ENCODE measurements at regions not wholly inside any gene's neighbourhood (a gene's known extent, or its start where the extent isn't known, plus 50 kb on each side); places are given as distances from the start of the nearest gene placed in this dataset.

GRCh38 chr14:82084813-82085212 lies 551.2 kb upstream of the SEL1L start:
- Histone ChIP-seq H3K4me3 (no peak overlapping the region), H2AFZ (no peak overlapping the region), H3K4me1 (ENCODE audit: insufficient read depth) (no peaks in the 10 kb centered on the region), H3K79me2 (no peaks in the 10 kb centered on the region), H3K9me2 (replicated peaks; ENCODE audit: insufficient read depth) (no peaks in the 10 kb centered on the region), H3K36me3 (replicated peaks; ENCODE audit: insufficient read depth, low read depth) (no peaks in the 10 kb centered on the region), H4K20me1 (ENCODE audit: insufficient read depth, poor library complexity, severe bottlenecking) (no peaks in the 10 kb centered on the region), H3K27me3 (no peaks in the 10 kb centered on the region), H3K9me3 (ENCODE audit: low read depth) (no peaks in the 10 kb centered on the region), H3K27ac (no peak overlapping the region), H3K4me2 (no peak overlapping the region)
- WGBS (ENCODE audit: low lambda C conversion rate, missing lambda C conversion rate), result 64% methylated on average over 3 of the region's 3 CpGs
- no peak for DNase-seq (ENCODE audit: low spot score)
- no peak for TF ChIP-seq EZH2 (IDR thresholded peaks at IDR 0.05; ENCODE audit: borderline replicate concordance)
- no peak for TF ChIP-seq CTCF (IDR thresholded peaks at IDR 0.05; ENCODE audit: poor library complexity)
- no peak for TF ChIP-seq EZH2phosphoT487 (IDR thresholded peaks at IDR 0.05; ENCODE audit: low read depth, severe bottlenecking, unreplicated experiment)

- H3K4me2 ChIP-seq, result no peak overlapping the region
- no peaks in the 10 kb centered on the region for H3K36me3 ChIP-seq (replicated peaks; ENCODE audit: insufficient read depth, low read depth)
- TF ChIP-seq EZH2phosphoT487 (IDR thresholded peaks at IDR 0.05; ENCODE audit: low read depth, severe bottlenecking, unreplicated experiment) (no peak), EZH2 (IDR thresholded peaks at IDR 0.05; ENCODE audit: borderline replicate concordance) (no peak), CTCF (IDR thresholded peaks at IDR 0.05; ENCODE audit: poor library complexity) (no peak)
- H3K9me2 ChIP-seq (replicated peaks; ENCODE audit: insufficient read depth), result no peaks in the 10 kb centered on the region
- no peaks in the 10 kb centered on the region for H4K20me1 ChIP-seq (ENCODE audit: insufficient read depth, poor library complexity, severe bottlenecking)
- no peaks in the 10 kb centered on the region for H3K79me2 ChIP-seq
- no peak overlapping the region for H3K27ac ChIP-seq
- no peak overlapping the region for H2AFZ ChIP-seq
- DNase-seq (ENCODE audit: low spot score), result no peak
- no peaks in the 10 kb centered on the region for H3K9me3 ChIP-seq (ENCODE audit: low read depth)
- 89% methylated on average over 2 of the region's 2 CpGs for WGBS (ENCODE audit: low lambda C conversion rate, missing lambda C conversion rate)
- no peak overlapping the region for H3K4me3 ChIP-seq
- H3K27me3 ChIP-seq, result no peaks in the 10 kb centered on the region
- no peaks in the 10 kb centered on the region for H3K4me1 ChIP-seq (ENCODE audit: insufficient read depth)
These were observed 557.4 kb upstream of the SEL1L start for GRCh38 chr14:82091097-82091496.

DNA sequence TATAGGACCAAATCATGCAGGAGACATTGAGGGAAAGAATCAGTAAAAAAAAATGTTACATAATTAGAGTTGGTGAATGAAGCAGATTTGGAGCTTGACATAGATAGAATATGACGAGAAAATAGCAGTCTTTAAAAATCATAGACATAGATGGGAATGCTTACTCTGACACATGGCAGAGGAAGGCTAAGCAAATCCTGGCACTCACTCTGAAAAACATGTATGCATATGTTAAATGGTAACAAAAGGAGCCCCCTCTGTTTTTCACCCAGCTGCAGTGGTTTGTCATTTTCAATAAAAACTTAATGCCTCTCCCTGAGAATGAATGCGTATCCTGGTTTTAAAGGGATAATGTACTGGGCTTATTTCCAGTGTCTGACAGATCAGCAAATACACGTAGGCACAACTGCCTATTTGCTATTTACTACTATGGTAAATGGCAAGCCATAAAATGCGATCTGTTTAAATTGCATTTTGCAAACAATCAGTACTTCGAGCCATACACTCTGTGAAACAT lies 561.2 kb upstream of the SEL1L start:
- H3K4me3 ChIP-seq, result no peak overlapping the region
- 53% methylated on average over 5 of the region's 5 CpGs for WGBS (ENCODE audit: low lambda C conversion rate, missing lambda C conversion rate)
- H3K79me2 ChIP-seq, result no peaks in the 10 kb centered on the region
- H3K4me2 ChIP-seq, result no peak overlapping the region
- no peaks in the 10 kb centered on the region for H3K9me2 ChIP-seq (replicated peaks; ENCODE audit: insufficient read depth)
- no peaks in the 10 kb centered on the region for H3K9me3 ChIP-seq (ENCODE audit: low read depth)
- H4K20me1 ChIP-seq (ENCODE audit: insufficient read depth, poor library complexity, severe bottlenecking), result no peaks in the 10 kb centered on the region
- no peak for TF ChIP-seq EZH2phosphoT487 (IDR thresholded peaks at IDR 0.05; ENCODE audit: low read depth, severe bottlenecking, unreplicated experiment)
- TF ChIP-seq CTCF (IDR thresholded peaks at IDR 0.05; ENCODE audit: poor library complexity), result no peak
- TF ChIP-seq EZH2 (IDR thresholded peaks at IDR 0.05; ENCODE audit: borderline replicate concordance), result no peak
- no peak for DNase-seq (ENCODE audit: low spot score)
- no peak overlapping the region for H3K27ac ChIP-seq
- H3K4me1 ChIP-seq (ENCODE audit: insufficient read depth), result no peaks in the 10 kb centered on the region
- no peaks in the 10 kb centered on the region for H3K27me3 ChIP-seq
- no peaks in the 10 kb centered on the region for H3K36me3 ChIP-seq (replicated peaks; ENCODE audit: insufficient read depth, low read depth)
- no peak overlapping the region for H2AFZ ChIP-seq

- H3K4me3 ChIP-seq, result no peak overlapping the region
- H3K9me3 ChIP-seq (ENCODE audit: low read depth), result no peaks in the 10 kb centered on the region
- no peaks in the 10 kb centered on the region for H3K36me3 ChIP-seq (replicated peaks; ENCODE audit: insufficient read depth, low read depth)
- no peak overlapping the region for H3K27ac ChIP-seq
- H2AFZ ChIP-seq, result no peak overlapping the region
- no peaks in the 10 kb centered on the region for H3K4me1 ChIP-seq (ENCODE audit: insufficient read depth)
- 58% methylated on average over 1 of the region's 1 CpG for WGBS (ENCODE audit: low lambda C conversion rate, missing lambda C conversion rate)
- H3K79me2 ChIP-seq, result no peaks in the 10 kb centered on the region
- no peaks in the 10 kb centered on the region for H3K27me3 ChIP-seq
- no peak overlapping the region for H3K4me2 ChIP-seq
- DNase-seq (ENCODE audit: low spot score), result no peak
- no peaks in the 10 kb centered on the region for H3K9me2 ChIP-seq (replicated peaks; ENCODE audit: insufficient read depth)
- TF ChIP-seq EZH2phosphoT487 (IDR thresholded peaks at IDR 0.05; ENCODE audit: low read depth, severe bottlenecking, unreplicated experiment) (no peak), EZH2 (IDR thresholded peaks at IDR 0.05; ENCODE audit: borderline replicate concordance) (no peak), CTCF (IDR thresholded peaks at IDR 0.05; ENCODE audit: poor library complexity) (no peak)
- no peaks in the 10 kb centered on the region for H4K20me1 ChIP-seq (ENCODE audit: insufficient read depth, poor library complexity, severe bottlenecking)
These were observed 570.4 kb upstream of the SEL1L start for GRCh38 chr14:82104013-82104412.
